ENCODE measurements at regions not wholly inside any gene's neighbourhood (a gene's known extent, or its start where the extent isn't known, plus 50 kb on each side); places are given as distances from the start of the nearest gene placed in this dataset.

GRCh38 chr20:30963591-30963990, 293.9 kb upstream of the DEFB115 start:
- TF ChIP-seq CTCF (IDR thresholded peaks at IDR 0.05; ENCODE audit: low read depth, low read length) = no peak
- TF ChIP-seq EZH2phosphoT487 (IDR thresholded peaks at IDR 0.05; ENCODE audit: low read depth) = no peak
